Loucy (cell line): ENCODE measurements at regions not wholly inside any gene's neighbourhood (a gene's known extent, or its start where the extent isn't known, plus 50 kb on each side); places are given as distances from the start of the nearest gene placed in this dataset.
"Not testable (repeated sequence)": the region's sequence is repeated elsewhere in the genome, so short reads cannot be mapped to it uniquely, and the experiment has no call there.

Experiments
- H2AFZ ChIP-seq: fragments of 200-600 bp; sonication (generic); 2 replicates; pipeline ENCODE4 v1.6.0; 2016; ENCODE audit warnings: antibody characterized with exemption, mild to moderate bottlenecking, low read length, moderate library complexity
- H3F3A ChIP-seq: fragments of 200-600 bp; 2 replicates; pipeline ENCODE4 v1.6.0; 2016; ENCODE audit warnings: antibody characterized with exemption, low read depth, mild to moderate bottlenecking
- H3K27me3 ChIP-seq: fragments of 200-600 bp; sonication (generic); 2 replicates; pipeline ENCODE4 v1.6.1; 2014; ENCODE audit warnings: low read length, mild to moderate bottlenecking; ENCODE audit not compliant: insufficient read depth, poor library complexity, severe bottlenecking
- H3K36me3 ChIP-seq: fragments of 200-600 bp; sonication (generic); 2 replicates; pipeline ENCODE4 v1.6.1; 2016; ENCODE audit warnings: low read length; ENCODE audit not compliant: insufficient read depth
- H3K4me1 ChIP-seq: fragments of 200-600 bp; sonication (generic); 2 replicates; pipeline ENCODE4 v1.5.1; 2014; ENCODE audit warnings: low read length, mild to moderate bottlenecking; ENCODE audit not compliant: insufficient read depth, poor library complexity, severe bottlenecking
- H3K4me2 ChIP-seq: fragments of 200-600 bp; sonication (generic); 2 replicates; pipeline ENCODE4 v1.6.0; 2014; ENCODE audit warnings: antibody characterized with exemption, low read length, low read depth, mild to moderate bottlenecking; ENCODE audit not compliant: poor library complexity, severe bottlenecking
- H3K4me3 ChIP-seq: fragments of 200-600 bp; sonication (generic); 2 replicates; pipeline ENCODE4 v1.5.1; 2014; ENCODE audit warnings: low read length, mild to moderate bottlenecking, mixed read lengths; ENCODE audit not compliant: poor library complexity, severe bottlenecking
- H3K79me2 ChIP-seq: fragments of 200-600 bp; sonication (generic); 2 replicates; pipeline ENCODE4 v1.6.1; 2014; ENCODE audit warnings: low read length; ENCODE audit not compliant: insufficient read depth
- H3K9ac ChIP-seq: fragments of 200-600 bp; sonication (generic); 2 replicates; pipeline ENCODE4 v1.6.0; 2014; ENCODE audit warnings: mild to moderate bottlenecking, low read depth, low read length, moderate library complexity; ENCODE audit not compliant: poor library complexity, severe bottlenecking
- H3K9me2 ChIP-seq: fragments of 200-600 bp; sonication (generic); replicated peaks from 2 replicates; pipeline ENCODE4 v1.6.1; 2016; ENCODE audit warnings: low read depth, low read length, mixed read lengths
- H3K9me3 ChIP-seq: fragments of 200-600 bp; sonication (generic); 2 replicates; pipeline ENCODE4 v1.6.1; 2014; ENCODE audit warnings: mild to moderate bottlenecking, antibody characterized with exemption, low read length, low read depth; ENCODE audit not compliant: insufficient read depth
- H4K20me1 ChIP-seq: fragments of 200-600 bp; sonication (generic); 2 replicates; pipeline ENCODE4 v1.6.0; 2014; ENCODE audit warnings: antibody characterized with exemption, low read length, mild to moderate bottlenecking; ENCODE audit not compliant: insufficient read depth, poor library complexity, severe bottlenecking
- CTCF ChIP-seq: fragments of 200-600 bp; sonication (generic); conservative IDR thresholded peaks from 2 replicates; pipeline ENCODE4 v1.5.1; 2014; ENCODE audit warnings: mild to moderate bottlenecking, antibody characterized with exemption, low read length

GRCh38 chr22:12613199-12613598, 2914.8 kb upstream of the OR11H1 start:
- Histone ChIP-seq H3K9me3 (no peaks in the 10 kb centered on the region), H3K9me2 (no peaks in the 10 kb centered on the region), H3K4me1 (no peaks in the 10 kb centered on the region), H3K27me3 (no peaks in the 10 kb centered on the region), H3F3A (no peaks in the 10 kb centered on the region), H3K9ac (no peak overlapping the region), H2AFZ (no peak overlapping the region), H3K36me3 (no peaks in the 10 kb centered on the region), H4K20me1 (no peaks in the 10 kb centered on the region), H3K4me3 (no peak overlapping the region), H3K79me2 (no peaks in the 10 kb centered on the region), H3K4me2 (no peak overlapping the region)
- no peak for TF ChIP-seq CTCF

GRCh38 chr22:12613907-12614306, 2914.1 kb upstream of the OR11H1 start:
- H3K9me3 ChIP-seq, H3F3A ChIP-seq, H3K4me1 ChIP-seq, H3K27me3 ChIP-seq, H3K9me2 ChIP-seq, H3K36me3 ChIP-seq, H4K20me1 ChIP-seq, H2AFZ ChIP-seq, H3K79me2 ChIP-seq, H3K4me2 ChIP-seq, H3K4me3 ChIP-seq, H3K9ac ChIP-seq: not testable (repeated sequence)

- H3F3A ChIP-seq, H3K79me2 ChIP-seq, H3K4me2 ChIP-seq, H3K4me3 ChIP-seq, H3K27me3 ChIP-seq, H4K20me1 ChIP-seq, H3K36me3 ChIP-seq, H3K9me3 ChIP-seq, H2AFZ ChIP-seq, H3K9me2 ChIP-seq, H3K4me1 ChIP-seq, H3K9ac ChIP-seq: not testable (repeated sequence)
Observed at GRCh38 chr22:12626894-12627293, 2901.1 kb upstream of the OR11H1 start.

- not testable (repeated sequence) for H3K36me3 ChIP-seq, H3K9ac ChIP-seq, H3K79me2 ChIP-seq
Observed at GRCh38 chr22:12629815-12630214, 2898.2 kb upstream of the OR11H1 start.

GRCh38 chr22:12630965-12631364, 2897.0 kb upstream of the OR11H1 start:
- H3F3A ChIP-seq, H3K4me2 ChIP-seq, H3K9ac ChIP-seq, H4K20me1 ChIP-seq, H2AFZ ChIP-seq, H3K4me3 ChIP-seq, H3K36me3 ChIP-seq, H3K9me3 ChIP-seq, H3K79me2 ChIP-seq, H3K27me3 ChIP-seq, H3K9me2 ChIP-seq, H3K4me1 ChIP-seq: not testable (repeated sequence)
- TF ChIP-seq CTCF = peak; percentile 21; the same call in 1 of the 2 replicates

More at GRCh38 chr22:12629815-12630214, 2898.2 kb upstream of the OR11H1 start:
- not testable (repeated sequence) for H3K4me3 ChIP-seq, H3K9me2 ChIP-seq, H3K9me3 ChIP-seq, H2AFZ ChIP-seq, H3F3A ChIP-seq, H3K4me1 ChIP-seq, H3K4me2 ChIP-seq, H4K20me1 ChIP-seq, H3K27me3 ChIP-seq

- H3K4me3 ChIP-seq, H3K27me3 ChIP-seq, H3K9me2 ChIP-seq, H3K9me3 ChIP-seq, H2AFZ ChIP-seq, H4K20me1 ChIP-seq, H3F3A ChIP-seq, H3K36me3 ChIP-seq, H3K9ac ChIP-seq, H3K79me2 ChIP-seq, H3K4me2 ChIP-seq, H3K4me1 ChIP-seq: not testable (repeated sequence)
Observed at GRCh38 chr22:12637566-12638166, 2890.3 kb upstream of the OR11H1 start.
